Endothelial cell of umbilical vein (primary cell): ENCODE measurements at regions not wholly inside any gene's neighbourhood (a gene's known extent, or its start where the extent isn't known, plus 50 kb on each side); places are given as distances from the start of the nearest gene placed in this dataset.

Experiments used
- CTCF ChIP-seq, 2 donors: IDR thresholded peaks; 1 replicate in 1 of 2; 2 replicates in 1 of 2; pipeline ENCODE4 v1.5.1; 2011; ENCODE audit warnings: low read length in 2 of 2, mild to moderate bottlenecking in 2 of 2, moderate library complexity in 2 of 2, control low read depth in 1 of 2, inconsistent platforms in 1 of 2, low read depth in 1 of 2; ENCODE audit not compliant: insufficient read depth in 1 of 2; ENCODE audit errors: extremely low read depth in 1 of 2
- EZH2 ChIP-seq: IDR thresholded peaks from 2 replicates; pipeline ENCODE4 v1.6.1; 2012; ENCODE audit warnings: borderline replicate concordance, low read depth, mild to moderate bottlenecking, moderate library complexity, low read length, inconsistent platforms; ENCODE audit not compliant: severe bottlenecking
- FOS ChIP-seq: IDR thresholded peaks from 2 replicates; pipeline ENCODE4 v1.6.1; 2011; ENCODE audit warnings: mild to moderate bottlenecking, low read length, moderate library complexity, borderline replicate concordance; ENCODE audit not compliant: insufficient read depth
- JUN ChIP-seq: IDR thresholded peaks from 2 replicates; pipeline ENCODE4 v1.6.1; 2011; ENCODE audit warnings: borderline replicate concordance, low read depth; ENCODE audit not compliant: insufficient read length, insufficient read depth

- no peak for TF ChIP-seq FOS
- no peak for TF ChIP-seq EZH2
- no peak for TF ChIP-seq CTCF (IDR thresholded peaks at IDR 0.05; ENCODE audit: extremely low read depth in 1 of 2, insufficient read depth in 1 of 2, low read depth in 1 of 2, low read length in 2 of 2)
- no peak for TF ChIP-seq JUN
These were observed 389.8 kb downstream of the HS3ST3B1 start for GRCh38 chr17:14690704-14691103.
